ENCODE measurements at regions not wholly inside any gene's neighbourhood (a gene's known extent, or its start where the extent isn't known, plus 50 kb on each side); places are given as distances from the start of the nearest gene placed in this dataset.

DNA sequence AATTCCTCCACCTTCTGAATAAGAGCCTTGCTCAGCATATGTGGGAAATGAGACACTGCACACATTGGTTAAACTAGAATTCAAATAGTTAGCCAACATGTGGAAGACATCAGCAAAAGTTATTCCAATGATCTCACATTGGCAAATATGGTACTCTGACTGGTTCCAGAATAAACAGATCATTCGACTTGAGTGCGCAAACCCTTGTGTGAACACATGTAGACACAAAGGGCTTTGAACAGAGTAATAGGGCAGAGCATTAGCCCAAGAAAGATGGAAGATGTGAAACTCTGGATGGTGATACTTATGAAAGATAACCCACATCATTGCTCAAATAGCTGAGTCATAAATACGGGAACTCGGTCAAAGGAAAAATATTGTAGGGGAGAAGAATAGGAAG, 1133.4 kb upstream of the SEL1L start:
- no TSS peak for BruUV-seq (replicated peaks)
- Histone ChIP-seq H3K36me3 (ENCODE audit: control insufficient read depth, insufficient read depth, low read length) (no peaks in the 10 kb centered on the region), H3K4me3 (ENCODE audit: low read depth, low read length) (no peak overlapping the region), H3K4me1 (no peaks in the 10 kb centered on the region), H3K9me3 (no peaks in the 10 kb centered on the region), H3K27me3 (replicated peaks; ENCODE audit: control insufficient read depth, insufficient read depth, low read length) (no peaks in the 10 kb centered on the region)
- CTCF ChIA-PET = no interaction called here
- H3K9me3 Mint-ChIP-seq (ENCODE audit: unreplicated experiment) = no peaks in the 10 kb centered on the region
- DNase-seq = no peak
- H3K4me3 Mint-ChIP-seq (ENCODE audit: unreplicated experiment) = no peak overlapping the region
- H3K27me3 Mint-ChIP-seq (ENCODE audit: insufficient read depth, unreplicated experiment) = no peaks in the 10 kb centered on the region
- no peaks in the 10 kb centered on the region for H3K36me3 Mint-ChIP-seq (ENCODE audit: insufficient read depth, unreplicated experiment)
- H3K27ac Mint-ChIP-seq (ENCODE audit: unreplicated experiment) = no peak overlapping the region
- POLR2A ChIA-PET = no interaction called here
- H3K4me1 Mint-ChIP-seq (ENCODE audit: low read depth, unreplicated experiment) = no peaks in the 10 kb centered on the region
- TF ChIP-seq, protein P1, sequence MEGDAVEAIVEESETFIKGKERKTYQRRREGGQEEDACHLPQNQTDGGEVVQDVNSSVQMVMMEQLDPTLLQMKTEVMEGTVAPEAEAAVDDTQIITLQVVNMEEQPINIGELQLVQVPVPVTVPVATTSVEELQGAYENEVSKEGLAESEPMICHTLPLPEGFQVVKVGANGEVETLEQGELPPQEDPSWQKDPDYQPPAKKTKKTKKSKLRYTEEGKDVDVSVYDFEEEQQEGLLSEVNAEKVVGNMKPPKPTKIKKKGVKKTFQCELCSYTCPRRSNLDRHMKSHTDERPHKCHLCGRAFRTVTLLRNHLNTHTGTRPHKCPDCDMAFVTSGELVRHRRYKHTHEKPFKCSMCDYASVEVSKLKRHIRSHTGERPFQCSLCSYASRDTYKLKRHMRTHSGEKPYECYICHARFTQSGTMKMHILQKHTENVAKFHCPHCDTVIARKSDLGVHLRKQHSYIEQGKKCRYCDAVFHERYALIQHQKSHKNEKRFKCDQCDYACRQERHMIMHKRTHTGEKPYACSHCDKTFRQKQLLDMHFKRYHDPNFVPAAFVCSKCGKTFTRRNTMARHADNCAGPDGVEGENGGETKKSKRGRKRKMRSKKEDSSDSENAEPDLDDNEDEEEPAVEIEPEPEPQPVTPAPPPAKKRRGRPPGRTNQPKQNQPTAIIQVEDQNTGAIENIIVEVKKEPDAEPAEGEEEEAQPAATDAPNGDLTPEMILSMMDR (IDR thresholded peaks at IDR 0.05; ENCODE audit: insufficient read depth in 1 of 2, low read depth in 1 of 2, low read length in 1 of 2, severe bottlenecking in 1 of 2, unreplicated experiment in 1 of 2) = no peak
- intact Hi-C loops (cut with micrococcal nuclease; ENCODE audit: unreplicated experiment) = no loop called here

DNA sequence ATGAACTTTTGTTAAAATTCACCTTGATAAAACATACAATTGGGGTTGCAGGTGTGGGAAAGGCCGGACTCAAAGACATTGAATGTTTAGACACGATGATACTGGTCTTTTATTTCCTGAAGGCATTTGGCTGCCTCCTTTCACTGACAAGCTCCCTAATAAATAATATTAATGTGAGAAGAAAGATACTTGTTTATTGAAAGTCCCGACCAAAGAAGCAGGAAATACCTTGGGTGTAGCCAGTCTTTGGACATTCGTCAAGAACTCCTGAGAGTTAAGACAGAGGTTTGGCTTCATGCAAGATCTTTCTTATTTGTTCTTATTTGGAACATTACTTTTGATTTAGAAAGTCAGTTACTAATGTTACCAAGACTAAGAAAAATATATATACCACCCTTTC, 1133.8 kb upstream of the SEL1L start:
- CTCF ChIA-PET = no interaction called here
- Histone ChIP-seq H3K4me3 (ENCODE audit: low read depth, low read length) (no peak overlapping the region), H3K4me1 (no peaks in the 10 kb centered on the region), H3K27me3 (replicated peaks; ENCODE audit: control insufficient read depth, insufficient read depth, low read length) (no peaks in the 10 kb centered on the region), H3K36me3 (ENCODE audit: control insufficient read depth, insufficient read depth, low read length) (no peaks in the 10 kb centered on the region), H3K9me3 (no peaks in the 10 kb centered on the region)
- Mint-ChIP-seq H3K9me3 (ENCODE audit: unreplicated experiment) (no peaks in the 10 kb centered on the region), H3K4me1 (ENCODE audit: low read depth, unreplicated experiment) (no peaks in the 10 kb centered on the region), H3K27ac (ENCODE audit: unreplicated experiment) (no peak overlapping the region), H3K36me3 (ENCODE audit: insufficient read depth, unreplicated experiment) (no peaks in the 10 kb centered on the region), H3K27me3 (ENCODE audit: insufficient read depth, unreplicated experiment) (no peaks in the 10 kb centered on the region), H3K4me3 (ENCODE audit: unreplicated experiment) (no peak overlapping the region)
- POLR2A ChIA-PET = no interaction called here
- no peak for DNase-seq
- intact Hi-C loops (cut with micrococcal nuclease; ENCODE audit: unreplicated experiment) = no loop called here
- BruUV-seq (replicated peaks) = no TSS peak
- TF ChIP-seq, protein P1 (IDR thresholded peaks at IDR 0.05; ENCODE audit: insufficient read depth in 1 of 2, low read depth in 1 of 2, low read length in 1 of 2, severe bottlenecking in 1 of 2, unreplicated experiment in 1 of 2) = no peak

DNA sequence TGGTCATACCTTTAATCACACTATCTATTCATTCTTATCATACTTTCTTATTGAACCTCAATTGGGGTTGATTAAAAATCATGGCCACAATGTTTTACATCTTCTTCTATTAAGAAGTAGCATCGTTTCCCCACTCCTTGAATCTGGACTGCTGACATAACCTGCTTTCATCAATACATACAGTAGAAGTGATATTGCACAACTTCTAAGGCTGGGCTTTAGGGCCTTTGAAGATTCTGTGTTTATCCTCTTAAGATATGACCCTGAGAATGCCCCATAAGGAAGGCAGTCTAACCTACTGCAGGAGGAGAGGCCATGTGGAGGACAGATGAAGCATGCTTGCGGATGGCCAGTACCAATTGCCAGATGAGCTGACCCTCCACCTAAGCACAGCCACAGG, 1142.8 kb upstream of the SEL1L start:
- no peak overlapping the region for H3K4me3 Mint-ChIP-seq (ENCODE audit: unreplicated experiment)
- no peak for DNase-seq
- H3K36me3 Mint-ChIP-seq (ENCODE audit: insufficient read depth, unreplicated experiment) = no peaks in the 10 kb centered on the region
- Histone ChIP-seq H3K9me3 (no peaks in the 10 kb centered on the region), H3K4me3 (ENCODE audit: low read depth, low read length) (no peak overlapping the region), H3K36me3 (ENCODE audit: control insufficient read depth, insufficient read depth, low read length) (no peaks in the 10 kb centered on the region), H3K4me1 (no peaks in the 10 kb centered on the region), H3K27me3 (replicated peaks; ENCODE audit: control insufficient read depth, insufficient read depth, low read length) (no peaks in the 10 kb centered on the region)
- no peaks in the 10 kb centered on the region for H3K9me3 Mint-ChIP-seq (ENCODE audit: unreplicated experiment)
- no peak overlapping the region for H3K27ac Mint-ChIP-seq (ENCODE audit: unreplicated experiment)
- intact Hi-C loops (cut with micrococcal nuclease; ENCODE audit: unreplicated experiment) = no loop called here
- BruUV-seq (replicated peaks) = no TSS peak
- TF ChIP-seq, protein P1 (IDR thresholded peaks at IDR 0.05; ENCODE audit: insufficient read depth in 1 of 2, low read depth in 1 of 2, low read length in 1 of 2, severe bottlenecking in 1 of 2, unreplicated experiment in 1 of 2) = no peak
- ChIA-PET POLR2A (no interaction called here), CTCF (no interaction called here)
- no peaks in the 10 kb centered on the region for H3K27me3 Mint-ChIP-seq (ENCODE audit: insufficient read depth, unreplicated experiment)
- no peaks in the 10 kb centered on the region for H3K4me1 Mint-ChIP-seq (ENCODE audit: low read depth, unreplicated experiment)

Measured in Caco-2 (cell line).